Esophagus muscularis mucosa (tissue), 4 donors: ENCODE measurements at regions not wholly inside any gene's neighbourhood (a gene's known extent, or its start where the extent isn't known, plus 50 kb on each side); places are given as distances from the start of the nearest gene placed in this dataset.

Experiments
- DNase-seq: peaks from one replicate; pipeline ENCODE4 v3.0.0-alpha.2; 2017; ENCODE audit errors: extremely low spot score
- H3K27ac ChIP-seq, 4 donors: fragments of 200-600 bp; sonication (generic); replicated peaks in 1 of 4; 1 replicate in 3 of 4; 2 replicates in 1 of 4; pipeline ENCODE4 v1.5.1; 2016 to 2019; ENCODE audit warnings: mild to moderate bottlenecking in 1 of 4
- H3K27me3 ChIP-seq, 4 donors: fragments of 200-600 bp; sonication (generic); one replicate each; pipeline versions ENCODE4 v1.5.1 to v1.6.0; 2016 to 2019
- H3K36me3 ChIP-seq, 4 donors: fragments of 200-600 bp; sonication (generic); one replicate each; pipeline ENCODE4 v1.5.1; 2016 to 2019
- H3K4me1 ChIP-seq, 4 donors: fragments of 200-600 bp; sonication (generic); one replicate each; pipeline ENCODE4 v1.5.1; 2016 to 2019
- H3K4me3 ChIP-seq, 4 donors: fragments of 200-600 bp; sonication (generic); 1 replicate in 2 of 4; 2 replicates in 2 of 4; pipeline ENCODE4 v1.5.1; 2016 to 2019; ENCODE audit warnings: mild to moderate bottlenecking in 4 of 4, moderate library complexity in 1 of 4
- H3K9me3 ChIP-seq, 4 donors: fragments of 200-600 bp; sonication (generic); 1 replicate in 3 of 4; 2 replicates in 1 of 4; pipeline ENCODE4 v1.5.1; 2016 to 2019
- CTCF ChIP-seq, 3 experiments: fragments of 200-600 bp in 2 of 3; fragments of 450-650 bp in 1 of 3; sonication (generic) in 2 of 3; IDR thresholded peaks; one replicate each; pipeline ENCODE4 v1.5.1; 2017 to 2019; ENCODE audit warnings: antibody characterized with exemption in 3 of 3, mild to moderate bottlenecking in 2 of 3, moderate library complexity in 1 of 3
- EP300 ChIP-seq: sonication (generic); formaldehyde crosslinking; IDR thresholded peaks from one replicate; pipeline ENCODE4 v1.6.1; 2017; ENCODE audit warnings: antibody characterized with exemption
- POLR2A ChIP-seq: fragments of 450-650 bp; IDR thresholded peaks from one replicate; pipeline ENCODE4 v1.6.1; 2017; ENCODE audit warnings: antibody characterized with exemption, moderate library complexity, mild to moderate bottlenecking, low read depth
- POLR2AphosphoS5 ChIP-seq, 2 donors: sonication (generic); formaldehyde crosslinking; IDR thresholded peaks; one replicate each; pipeline ENCODE4 v1.6.1; 2017; ENCODE audit warnings: antibody characterized with exemption in 2 of 2
- WGBS: methylation state at CpG from one replicate; pipeline ENCODE4 v1.1.5; 2018; 5-methylcytosine and 5-hydroxymethylcytosine counted together
- intact Hi-C: fragments of 100-400 bp; cut with DNase I; formaldehyde crosslinking; loops from one replicate; pipeline ENCODE4 v1.15.1; 2023

DNA sequence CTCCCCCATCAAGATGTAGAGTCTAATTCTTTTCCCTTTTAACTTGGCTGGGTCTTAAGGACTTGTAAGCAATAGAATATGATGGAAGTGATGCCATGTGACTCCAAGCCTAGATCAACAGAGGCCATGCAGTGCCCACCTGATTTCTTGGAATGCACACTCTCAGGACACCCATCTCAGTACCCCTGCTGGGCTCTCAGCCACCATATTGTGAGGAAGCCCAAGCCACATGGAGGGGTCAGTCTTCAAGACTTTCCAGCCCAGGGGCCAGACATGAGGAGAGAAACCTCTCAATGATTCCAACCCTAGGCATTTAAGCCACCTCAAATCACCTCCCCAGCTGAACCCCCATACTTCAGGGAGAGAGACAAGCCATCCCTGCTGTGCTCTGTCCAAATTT is 62.2 kb upstream of the CARD11 start:
- Histone ChIP-seq H3K27me3 (peaks cover 0 to 22% (median 0%) of the 10 kb centered on the region in 4 donors), H3K27ac (no peak overlapping the region), H3K36me3 (no peaks in the 10 kb centered on the region), H3K9me3 (peaks cover 0 to 11% (median 3%) of the 10 kb centered on the region in 4 donors), H3K4me1 (no peaks in the 10 kb centered on the region), H3K4me3 (no peak overlapping the region)
- intact Hi-C loops, result no loop called here
- no peak for DNase-seq
- TF ChIP-seq POLR2A (no peak), EP300 (no peak)

GRCh38 chr7:3106361-3106826 is 62.7 kb upstream of the CARD11 start:
- H3K9me3 ChIP-seq, result peaks cover 0 to 11% (median 3%) of the 10 kb centered on the region in 4 donors
- H3K27ac ChIP-seq, result no peak overlapping the region
- H3K36me3 ChIP-seq, result no peaks in the 10 kb centered on the region
- TF ChIP-seq EP300 (no peak), POLR2AphosphoS5 (IDR thresholded peaks at IDR 0.05) (no peak), POLR2A (no peak), CTCF (IDR thresholded peaks at IDR 0.05) (no peak)
- peaks cover 0 to 28% (median 0%) of the 10 kb centered on the region in 4 donors for H3K27me3 ChIP-seq
- no peak for DNase-seq
- intact Hi-C loops, result no loop called here
- H3K4me1 ChIP-seq, result no peaks in the 10 kb centered on the region
- 52% methylated on average over 2 of the region's 2 CpGs for WGBS
- no peak overlapping the region for H3K4me3 ChIP-seq

DNA sequence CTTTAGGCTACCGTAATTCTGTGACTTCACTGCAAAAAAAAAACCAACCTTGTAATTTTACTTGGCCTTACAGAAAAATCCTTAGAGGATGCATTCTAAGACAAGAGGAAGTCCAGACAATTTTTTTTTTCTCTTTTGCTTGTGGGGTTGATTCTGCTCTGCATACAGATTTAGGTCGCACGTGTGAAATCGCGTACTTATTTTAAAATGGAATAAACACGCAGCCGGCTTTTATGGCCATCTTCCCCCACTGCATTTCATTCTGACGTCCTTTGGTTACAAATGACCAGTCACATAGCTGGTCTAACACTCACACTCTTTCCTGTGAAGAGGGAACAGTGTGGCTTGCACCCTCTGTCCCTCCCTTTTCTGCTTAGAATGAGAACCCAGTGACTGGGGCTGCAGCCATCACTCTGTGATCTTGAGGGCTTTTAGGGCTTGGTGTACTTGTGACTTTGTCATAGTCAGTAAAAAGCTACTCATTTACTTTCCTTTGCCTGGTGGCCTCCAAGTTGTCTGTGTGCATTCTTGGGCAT is 63.6 kb upstream of the CARD11 start:
- DNase-seq, result no peak
- WGBS, result 66% methylated on average over 8 of the region's 8 CpGs
- no peaks in the 10 kb centered on the region for H3K4me1 ChIP-seq
- intact Hi-C loops, result no loop called here
- peaks cover 0 to 30% (median 0%) of the 10 kb centered on the region in 4 donors for H3K27me3 ChIP-seq
- H3K36me3 ChIP-seq, result no peaks in the 10 kb centered on the region
- H3K9me3 ChIP-seq, result peaks cover 0 to 11% (median 3%) of the 10 kb centered on the region in 4 donors
- no peak for TF ChIP-seq POLR2AphosphoS5 (IDR thresholded peaks at IDR 0.05)
- TF ChIP-seq EP300, result no peak
- TF ChIP-seq POLR2A, result no peak
- no peak for TF ChIP-seq CTCF (IDR thresholded peaks at IDR 0.05)
- no peak overlapping the region for H3K27ac ChIP-seq
- no peak overlapping the region for H3K4me3 ChIP-seq

DNA sequence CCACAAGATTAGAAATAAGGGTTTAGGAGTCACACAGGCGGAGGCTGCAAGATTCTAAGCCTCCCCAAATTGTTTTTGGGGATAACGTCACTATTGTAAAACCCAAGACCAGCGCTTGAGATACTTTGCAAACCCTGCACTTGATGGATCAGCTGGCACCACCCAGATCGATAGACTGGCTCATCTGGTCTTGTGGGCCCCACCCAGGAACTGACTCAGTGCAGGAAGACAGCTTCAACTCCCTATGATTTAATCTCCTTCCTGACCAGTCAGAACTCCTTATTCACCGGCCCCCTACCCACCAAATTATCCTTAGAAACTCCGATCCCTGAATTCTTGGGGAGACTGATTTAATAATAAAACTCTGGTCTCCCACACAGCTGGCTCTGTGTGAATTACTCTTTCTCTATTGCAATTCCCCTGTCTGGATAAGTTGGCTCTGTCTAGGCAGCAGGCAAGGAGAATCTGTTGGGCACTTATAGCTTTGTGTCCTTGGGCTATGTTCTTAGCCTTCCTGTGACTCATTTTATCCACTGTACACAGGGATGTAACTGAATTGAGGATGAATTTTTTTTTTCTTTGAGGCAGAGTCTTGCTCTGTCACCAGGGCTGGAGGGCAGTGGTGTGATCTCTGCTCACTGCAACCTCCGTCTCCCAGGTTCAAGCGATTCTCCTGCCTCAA is 64.4 kb upstream of the CARD11 start:
- Histone ChIP-seq H3K36me3 (no peaks in the 10 kb centered on the region), H3K4me1 (no peaks in the 10 kb centered on the region), H3K9me3 (peaks cover 0 to 14% (median 3%) of the 10 kb centered on the region in 4 donors), H3K27ac (no peak overlapping the region), H3K27me3 (peaks cover 0 to 30% (median 0%) of the 10 kb centered on the region in 4 donors), H3K4me3 (no peak overlapping the region)
- WGBS, result 84% methylated on average over 8 of the region's 8 CpGs
- TF ChIP-seq POLR2A, result no peak
- intact Hi-C loops, result no loop called here
- no peak for DNase-seq

DNA sequence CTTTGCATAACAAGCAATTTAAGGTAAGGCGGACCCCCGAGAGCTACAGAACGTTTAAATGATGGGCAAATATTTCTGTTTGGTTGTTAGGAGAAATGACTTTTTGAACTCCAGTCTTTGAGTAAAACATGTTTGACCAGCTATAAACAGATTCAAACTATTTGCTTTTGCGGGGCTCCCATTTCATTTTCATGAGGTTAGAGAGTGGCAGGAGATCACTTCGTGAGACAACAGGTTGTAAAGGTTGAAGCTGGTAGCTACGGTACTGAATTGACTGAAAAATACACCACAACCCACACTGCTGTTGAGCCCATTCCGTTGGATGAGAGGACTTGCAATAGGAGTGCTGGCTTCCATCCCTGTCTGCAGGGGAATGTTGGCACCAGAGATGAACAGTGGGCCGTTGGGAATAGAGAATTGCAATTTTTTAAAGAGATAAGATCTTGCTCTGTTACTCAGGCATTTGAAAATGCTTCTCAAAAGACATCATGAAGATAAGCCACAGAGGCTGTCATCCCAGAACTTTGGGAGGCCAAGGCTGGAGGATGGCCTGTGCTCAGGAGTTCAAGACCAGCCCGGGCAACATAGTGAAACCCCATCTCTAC is 65.7 kb upstream of the CARD11 start:
- Histone ChIP-seq H3K4me1 (no peaks in the 10 kb centered on the region), H3K27me3 (peaks cover 0 to 30% (median 0%) of the 10 kb centered on the region in 4 donors), H3K27ac (no peak overlapping the region), H3K4me3 (no peak overlapping the region), H3K9me3 (peaks cover 0 to 25% (median 13%) of the 10 kb centered on the region in 4 donors), H3K36me3 (no peaks in the 10 kb centered on the region)
- no peak for TF ChIP-seq POLR2AphosphoS5 (IDR thresholded peaks at IDR 0.05)
- TF ChIP-seq POLR2A, result no peak
- no peak for TF ChIP-seq EP300
- TF ChIP-seq CTCF (IDR thresholded peaks at IDR 0.05), result no peak
- intact Hi-C loops, result no loop called here
- no peak for DNase-seq
- 49% methylated on average over 9 of the region's 9 CpGs for WGBS
